HG03520 (cell line): ENCODE measurements at regions not wholly inside any gene's neighbourhood (a gene's known extent, or its start where the extent isn't known, plus 50 kb on each side); places are given as distances from the start of the nearest gene placed in this dataset.

Experiments
- ATAC-seq: cut with Tn5 transposase; IDR thresholded peaks from one replicate; pipeline ENCODE4 v1.9.1; 2021; ENCODE audit warnings: mild to moderate bottlenecking, moderate library complexity; ENCODE audit not compliant: unreplicated experiment

DNA sequence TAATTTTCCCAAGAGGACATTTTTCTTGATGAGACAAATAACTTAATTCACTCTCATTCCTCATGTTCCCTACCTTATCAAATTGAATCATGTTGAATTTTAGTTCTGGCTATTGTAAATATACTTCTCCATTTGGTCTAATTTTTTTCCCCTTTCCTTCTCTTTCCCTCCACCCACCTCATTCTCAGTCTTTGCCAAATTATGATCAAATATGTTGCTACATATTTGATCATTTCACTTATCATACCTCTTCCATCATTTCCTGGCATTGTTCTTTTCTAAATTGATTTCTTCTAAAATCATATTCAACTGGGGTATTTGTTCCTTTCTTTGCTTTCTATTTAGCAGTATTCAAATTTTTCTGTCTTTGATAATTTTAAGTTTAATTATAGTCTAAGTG is 52.3 kb downstream of the HDGFL1 start:
- ATAC-seq = no peak

DNA sequence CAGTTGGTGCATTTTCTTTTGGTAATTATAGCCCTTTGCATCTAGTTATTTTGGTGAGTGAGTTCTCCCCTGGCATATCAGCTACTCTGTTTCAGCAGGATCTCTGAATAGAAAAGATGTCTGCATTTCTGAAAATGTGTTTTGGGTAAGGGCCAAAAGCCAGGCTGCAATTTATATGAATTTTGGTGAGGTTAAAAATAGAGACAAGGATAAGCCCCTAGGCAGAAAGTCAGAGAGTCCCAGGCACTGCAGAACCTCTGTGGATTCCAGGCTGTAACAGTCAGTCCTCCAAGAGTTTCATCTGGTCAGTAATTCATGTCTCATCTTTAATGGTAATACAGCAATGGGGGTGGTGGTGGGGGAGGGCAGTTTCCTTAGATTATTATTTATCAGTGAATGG is 53.0 kb downstream of the HDGFL1 start:
- no peak for ATAC-seq

DNA sequence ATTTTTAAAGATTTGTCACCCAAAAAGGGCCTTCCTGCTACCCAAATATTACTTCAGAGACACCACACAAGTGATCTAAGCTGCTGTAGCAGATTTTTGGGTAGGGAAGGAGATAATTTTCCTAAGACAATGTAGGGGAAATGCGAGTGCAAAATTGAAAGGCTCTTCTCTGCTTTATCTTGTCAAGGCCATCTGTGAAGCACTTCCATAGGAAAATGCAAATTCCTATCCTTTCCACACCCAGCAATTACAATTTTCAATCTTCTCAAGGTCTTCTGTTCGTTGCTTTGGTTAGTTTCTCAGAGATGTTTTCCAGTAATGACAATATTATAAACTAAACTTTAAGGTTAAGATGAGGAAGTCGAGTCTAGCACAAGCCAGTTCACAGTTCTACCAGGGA is 53.4 kb downstream of the HDGFL1 start:
- no peak for ATAC-seq

DNA sequence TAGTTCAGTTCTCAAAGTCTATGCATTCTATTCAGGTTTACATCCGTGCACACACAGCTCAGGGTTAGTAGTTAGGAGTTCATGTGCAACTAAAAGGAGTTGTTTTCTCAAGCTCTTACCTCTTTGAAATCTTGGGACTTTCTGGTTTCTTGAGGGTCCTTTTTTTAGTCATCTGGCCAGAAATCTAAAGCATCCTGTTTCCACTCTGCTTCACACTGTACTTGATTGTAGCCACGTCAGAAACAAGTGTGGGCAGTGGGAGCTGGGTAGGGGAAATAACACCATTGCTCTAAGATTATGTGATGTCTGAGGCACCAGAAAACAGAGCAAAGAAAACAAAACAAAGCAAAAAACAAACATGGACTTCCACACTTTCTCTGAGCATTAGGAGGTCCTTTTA is 58.3 kb downstream of the HDGFL1 start:
- no peak for ATAC-seq

DNA sequence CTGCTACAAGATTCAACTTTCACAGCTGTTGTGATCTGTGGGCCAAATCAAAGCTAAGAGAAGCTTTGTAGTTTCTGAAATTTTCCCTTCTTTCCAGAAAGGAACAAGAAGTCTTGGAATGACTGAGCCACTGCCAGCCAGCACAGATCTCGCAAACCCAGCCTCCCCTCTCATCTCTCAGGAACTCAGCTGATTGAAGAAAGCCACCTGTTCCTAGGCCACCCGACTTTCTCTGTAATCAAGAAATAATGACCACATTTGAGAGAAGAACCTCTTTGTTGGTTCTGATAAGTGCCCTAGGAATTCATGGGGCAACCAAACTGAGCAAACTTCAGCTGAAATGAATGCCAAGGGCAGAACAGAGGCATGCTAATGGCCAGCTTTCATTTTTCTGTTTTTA is 61.7 kb downstream of the HDGFL1 start:
- ATAC-seq = no peak

DNA sequence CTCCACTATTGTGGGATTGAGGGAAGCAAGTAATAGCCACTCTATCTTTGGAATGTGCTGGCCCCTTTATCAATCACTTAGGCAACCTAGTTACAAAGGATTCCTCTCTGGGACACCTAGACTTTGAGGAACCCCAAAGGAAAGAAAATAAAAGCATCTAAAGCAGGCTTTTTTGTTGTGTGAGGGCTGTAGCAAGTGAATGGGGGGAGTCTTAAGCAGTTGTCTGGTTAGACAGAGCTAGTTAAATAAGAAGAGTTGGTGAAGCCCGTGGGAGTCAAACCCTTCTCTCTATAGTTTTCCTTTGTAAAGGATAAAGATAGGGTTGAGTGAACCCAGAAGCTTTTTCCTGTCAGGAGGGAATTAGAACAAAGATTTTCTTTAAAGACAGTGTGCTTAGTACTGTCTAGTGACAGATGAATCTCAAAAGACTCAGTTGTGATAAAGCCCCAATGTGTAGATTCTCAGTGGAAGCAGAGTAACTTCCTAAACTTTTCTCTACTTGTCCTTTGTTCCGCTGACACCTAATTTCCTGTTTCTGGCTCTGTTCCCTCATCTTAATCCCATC is 63.3 kb downstream of the HDGFL1 start:
- ATAC-seq = no peak

DNA sequence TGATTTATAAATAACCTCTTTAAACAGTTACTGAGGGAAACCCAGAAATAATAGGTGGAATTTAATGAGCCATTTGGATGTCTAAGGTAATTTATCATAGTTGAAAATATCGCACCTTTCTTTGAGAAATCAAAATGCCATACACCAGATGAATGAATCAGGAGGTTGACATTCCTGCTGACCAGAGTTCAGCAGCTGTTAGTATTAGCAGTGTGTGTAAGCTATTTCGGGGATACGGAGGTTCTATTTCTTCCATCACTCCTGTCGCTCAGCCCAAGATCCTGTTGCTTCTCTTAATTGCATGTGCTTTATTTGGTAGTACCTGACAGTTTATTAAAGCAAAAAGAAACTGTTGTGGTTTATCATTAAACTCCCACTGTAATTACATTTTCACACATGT is 67.1 kb downstream of the HDGFL1 start:
- no peak for ATAC-seq

DNA sequence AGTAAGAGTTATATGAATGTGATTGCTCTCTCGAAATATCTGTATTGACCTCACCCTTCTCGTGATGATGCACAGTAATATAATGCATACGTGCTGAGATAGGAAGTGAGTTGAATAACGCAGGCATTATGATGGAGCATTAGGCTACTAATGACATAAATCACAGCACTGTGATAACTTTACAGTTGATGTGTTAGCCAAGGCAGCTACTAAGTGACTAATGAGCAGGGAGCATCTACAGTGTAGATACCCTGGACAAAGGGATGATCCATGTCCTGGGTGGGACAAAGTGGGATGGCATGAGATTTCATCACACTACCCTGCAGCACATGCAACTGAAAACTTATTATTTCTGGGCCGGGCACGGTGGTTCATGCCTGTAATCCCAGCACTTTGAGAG is 68.4 kb downstream of the HDGFL1 start:
- no peak for ATAC-seq

DNA sequence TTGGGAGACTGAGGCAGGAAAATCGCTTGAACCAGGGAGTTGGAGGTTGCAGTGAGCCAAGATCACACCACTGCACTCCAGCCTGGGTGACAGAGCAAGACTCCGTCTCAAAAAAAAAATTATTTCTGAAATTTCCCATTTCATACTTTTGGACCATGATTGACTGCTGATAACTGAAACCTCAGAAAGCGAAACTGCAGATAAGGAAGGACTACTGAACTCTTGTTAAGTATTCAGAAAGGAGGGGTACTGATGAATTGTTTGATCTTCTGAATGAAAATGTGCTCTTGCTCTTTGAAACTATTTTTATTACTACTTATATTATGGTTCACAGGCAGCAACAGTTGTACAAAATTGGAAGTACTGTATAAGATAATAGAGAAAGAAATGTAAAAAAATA is 69.0 kb downstream of the HDGFL1 start:
- ATAC-seq = no peak

DNA sequence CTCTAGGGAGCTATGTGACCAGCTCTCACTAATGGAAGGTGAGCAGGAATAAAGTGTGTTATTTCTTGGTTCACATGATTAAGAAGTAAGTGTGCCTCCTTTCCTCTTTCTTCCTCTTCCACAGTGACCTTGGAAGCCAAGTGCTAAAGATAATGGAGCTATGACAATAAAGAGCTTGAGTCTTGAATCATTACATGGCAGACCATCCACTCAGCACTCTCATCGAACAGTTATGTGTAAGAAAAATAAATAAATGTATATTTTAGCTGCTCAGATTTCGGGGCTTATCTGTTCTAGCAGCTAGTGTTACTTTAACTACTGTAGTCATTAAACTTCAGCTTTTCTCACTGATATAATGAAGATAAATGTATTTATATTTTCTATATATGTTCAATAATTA is 72.9 kb downstream of the HDGFL1 start:
- ATAC-seq = no peak

DNA sequence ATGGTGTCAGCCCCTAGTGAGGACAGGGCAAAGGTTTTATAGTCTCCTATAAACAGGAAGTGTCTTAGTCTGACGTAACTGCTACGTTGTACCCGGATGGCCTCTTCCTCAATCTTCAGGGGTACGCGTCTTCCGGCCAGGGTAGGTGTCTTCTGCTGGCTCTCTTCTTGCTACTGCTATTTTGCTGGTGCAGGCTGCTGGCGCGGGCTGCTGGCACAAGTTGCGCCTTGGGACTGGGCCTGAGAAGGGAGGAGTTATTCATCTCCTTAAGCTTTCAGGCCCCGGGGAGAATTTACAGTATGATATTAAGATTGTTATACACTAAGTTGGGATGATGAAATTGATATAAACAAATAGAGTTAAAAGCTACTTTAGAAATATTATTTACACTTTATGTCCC is 74.4 kb downstream of the HDGFL1 start:
- ATAC-seq = no peak

DNA sequence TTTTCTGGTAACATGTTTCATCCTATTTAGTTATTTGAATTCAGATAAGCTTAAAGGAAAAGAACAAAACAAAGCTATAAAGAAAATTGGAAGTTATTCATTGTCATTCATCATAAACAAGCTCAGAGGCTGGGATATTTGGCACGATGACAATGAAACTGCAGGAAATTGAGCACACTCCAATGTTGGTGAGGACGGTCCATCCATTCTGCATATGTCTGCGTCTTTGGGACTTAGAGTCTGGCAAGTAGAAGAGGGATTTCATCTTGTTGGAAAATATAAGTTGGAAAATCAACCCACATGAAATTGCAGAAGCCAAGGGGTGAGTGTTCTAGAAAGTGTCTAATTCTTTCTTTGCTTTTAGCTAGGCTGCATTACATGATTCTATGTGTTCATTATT is 78.4 kb downstream of the HDGFL1 start:
- ATAC-seq = no peak

DNA sequence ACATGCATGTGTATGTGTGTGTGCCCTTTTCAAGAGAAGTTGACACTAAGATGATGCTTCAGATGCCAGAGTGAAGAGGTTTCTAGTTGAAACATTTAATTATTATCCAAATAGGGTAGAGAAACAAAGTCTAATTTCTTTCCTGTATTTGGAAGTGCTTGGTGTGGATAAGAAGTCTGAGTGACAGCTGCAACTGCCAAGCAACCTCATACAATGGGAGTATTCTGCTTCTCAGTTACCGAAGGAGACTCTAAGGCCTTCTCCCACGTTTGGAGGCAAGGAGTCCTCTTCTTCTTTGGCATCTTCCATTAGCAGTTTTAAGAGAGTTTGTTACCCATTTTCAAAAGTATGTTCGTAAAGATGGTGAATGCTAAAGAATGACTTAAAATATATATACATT is 82.4 kb downstream of the HDGFL1 start:
- no peak for ATAC-seq

DNA sequence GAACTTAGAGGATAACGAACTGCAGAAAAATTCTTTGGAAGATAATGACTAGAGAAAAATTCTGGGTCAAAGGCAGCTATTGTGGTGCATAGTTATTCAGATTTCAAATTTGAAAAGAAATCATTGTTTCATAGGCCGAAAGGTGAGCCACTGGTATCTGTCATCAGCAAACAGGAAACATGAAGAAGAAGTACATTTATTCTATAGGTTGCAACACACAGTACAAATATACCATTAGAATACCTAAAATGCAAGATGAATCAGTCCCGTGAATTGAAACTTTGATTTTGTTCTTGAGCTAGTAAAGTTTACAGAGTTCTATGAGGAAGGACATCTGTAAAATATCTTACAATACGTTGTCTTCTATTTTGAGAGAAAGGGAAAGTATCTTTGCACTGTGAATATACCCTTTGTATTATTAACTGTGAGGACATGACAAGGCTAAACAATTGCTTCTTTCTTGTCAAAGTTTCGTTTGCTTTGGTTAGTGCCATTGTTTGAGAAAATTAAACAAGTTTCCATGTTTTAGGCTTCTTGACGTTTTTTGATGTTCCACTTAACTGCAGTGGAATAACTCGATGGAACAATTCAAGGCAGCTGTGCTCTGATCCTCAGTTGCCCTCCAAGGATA is 84.7 kb downstream of the HDGFL1 start:
- no peak for ATAC-seq

DNA sequence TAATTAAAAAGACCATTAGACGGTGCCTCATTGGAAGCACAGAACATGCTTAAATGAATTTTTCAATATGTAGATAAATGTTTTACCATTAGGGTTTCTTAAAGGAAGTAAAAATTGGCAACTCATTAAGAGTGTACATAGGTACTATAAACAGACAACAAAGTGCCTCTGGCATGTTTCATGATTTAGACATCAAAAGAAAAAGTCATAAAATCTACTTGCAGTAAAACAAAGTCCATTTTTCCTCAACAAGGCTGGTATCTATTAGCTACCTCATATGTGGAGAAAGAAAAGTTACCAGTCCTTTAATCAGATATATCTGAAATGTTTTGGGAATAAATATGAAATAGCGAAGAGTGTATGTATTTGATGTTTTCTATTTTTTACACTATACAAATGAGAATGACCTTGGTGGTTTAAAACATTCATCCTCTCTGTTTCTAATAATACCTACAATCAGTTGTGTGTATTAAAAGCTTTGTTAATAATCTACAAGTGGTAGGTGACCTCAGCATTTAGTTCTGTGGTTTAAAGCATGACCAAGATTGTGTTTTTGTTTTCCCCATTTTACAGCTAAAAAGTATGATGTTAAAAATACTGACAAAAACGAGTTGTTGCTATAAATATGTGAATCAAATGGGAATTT is 87.5 kb downstream of the HDGFL1 start:
- peak; percentile 63 for ATAC-seq

DNA sequence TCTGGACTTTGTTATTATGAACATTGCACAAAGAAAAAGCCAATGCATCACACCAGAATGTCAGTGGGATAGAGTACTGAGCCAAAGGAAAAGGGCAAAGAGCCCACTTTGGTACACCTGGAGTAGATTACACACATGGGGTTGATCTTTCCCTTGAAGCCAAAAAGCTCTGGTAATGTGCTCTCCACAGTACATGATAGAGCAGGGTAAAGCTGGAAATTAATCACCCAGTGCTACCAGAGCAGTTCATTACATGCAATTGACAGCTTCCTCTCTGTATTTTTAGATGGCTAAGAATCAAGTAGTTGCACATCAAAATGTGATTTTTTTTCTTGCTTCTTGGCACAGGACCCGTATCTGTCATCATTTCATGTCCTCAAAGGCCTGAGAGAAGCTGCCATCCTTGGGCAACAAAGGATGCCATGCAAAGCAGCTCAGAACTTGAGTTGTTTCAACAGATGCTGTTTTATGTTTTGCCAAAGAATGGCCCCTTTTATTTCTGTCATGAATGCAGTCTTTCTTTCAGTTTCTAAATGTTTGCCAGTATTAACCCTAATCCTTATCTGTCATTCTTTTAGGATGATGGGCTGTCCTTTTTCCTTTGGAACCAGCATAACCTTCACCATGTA is 88.1 kb downstream of the HDGFL1 start:
- no peak for ATAC-seq

DNA sequence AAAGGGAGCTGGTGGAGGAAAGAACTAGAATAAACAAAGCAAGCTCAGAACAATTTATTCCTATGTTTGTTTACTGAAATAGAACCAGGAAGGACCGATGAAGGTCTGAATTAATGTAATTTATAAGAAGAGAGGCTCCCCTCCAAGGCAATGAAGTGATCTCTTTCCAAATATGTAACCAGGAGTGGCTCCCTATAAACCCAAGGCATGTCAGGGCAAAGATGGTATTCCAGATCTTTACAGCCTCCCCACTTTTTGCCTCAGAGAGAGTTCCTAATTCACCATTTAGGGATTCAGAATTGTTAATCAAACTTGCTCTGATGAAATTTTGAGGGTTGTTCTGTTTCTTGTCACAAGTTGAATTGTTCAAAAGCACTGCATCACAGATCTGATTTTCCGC is 88.8 kb downstream of the HDGFL1 start:
- no peak for ATAC-seq

DNA sequence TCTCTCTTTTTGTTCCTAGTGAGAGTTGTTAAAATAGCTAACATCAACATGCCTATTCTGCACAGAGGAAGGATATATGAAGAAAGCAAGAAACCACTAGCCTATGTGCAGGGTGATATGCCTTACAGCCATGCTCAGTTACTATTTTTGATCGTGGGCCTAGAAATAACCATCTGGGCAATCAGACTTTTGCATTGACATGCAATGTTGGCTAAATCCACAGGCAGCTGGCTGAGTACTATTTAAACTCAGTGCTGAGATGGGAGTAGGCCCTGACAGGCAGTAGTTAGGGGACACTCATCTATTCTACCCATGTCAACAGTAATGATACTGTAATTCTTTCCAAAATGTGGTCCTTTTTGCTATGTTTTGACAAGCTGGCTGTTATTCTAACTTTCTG is 89.6 kb downstream of the HDGFL1 start:
- no peak for ATAC-seq

DNA sequence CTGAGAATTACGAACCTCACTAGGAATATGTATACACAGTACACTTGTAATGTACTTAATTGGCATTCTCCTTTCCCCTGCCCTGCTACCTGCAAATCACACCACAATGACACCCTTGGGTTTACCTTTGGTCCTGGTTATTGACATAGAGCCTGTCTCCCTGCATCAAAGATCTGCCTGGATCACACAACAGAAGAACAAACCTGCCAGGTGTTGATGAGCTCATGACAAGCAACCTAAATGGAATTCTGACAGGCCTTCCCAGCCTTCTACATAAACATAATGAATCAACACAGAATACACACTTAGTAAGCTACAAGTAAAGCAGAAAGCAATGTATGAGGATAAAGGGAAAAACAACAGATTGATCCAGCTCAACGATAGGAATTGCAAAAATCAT is 95.6 kb downstream of the HDGFL1 start:
- ATAC-seq = no peak

DNA sequence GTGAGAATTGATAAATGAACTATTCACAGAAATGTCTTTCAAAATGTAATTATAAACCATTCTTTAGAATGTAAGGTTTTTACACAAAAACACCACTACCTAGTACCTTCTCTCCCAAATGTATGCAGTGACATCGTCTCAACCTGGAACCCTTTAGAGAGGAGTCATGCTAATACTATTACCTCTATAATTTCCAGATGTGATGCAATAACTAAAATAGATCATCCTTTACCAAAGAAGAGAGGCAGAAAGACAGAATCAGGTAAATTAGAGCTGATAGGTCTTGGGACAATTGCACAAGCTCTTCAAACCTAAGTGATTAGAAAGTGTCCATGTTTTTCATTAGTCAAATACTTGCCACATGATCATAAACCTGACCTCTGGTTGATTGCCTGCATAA is 96.7 kb downstream of the HDGFL1 start:
- ATAC-seq = no peak

DNA sequence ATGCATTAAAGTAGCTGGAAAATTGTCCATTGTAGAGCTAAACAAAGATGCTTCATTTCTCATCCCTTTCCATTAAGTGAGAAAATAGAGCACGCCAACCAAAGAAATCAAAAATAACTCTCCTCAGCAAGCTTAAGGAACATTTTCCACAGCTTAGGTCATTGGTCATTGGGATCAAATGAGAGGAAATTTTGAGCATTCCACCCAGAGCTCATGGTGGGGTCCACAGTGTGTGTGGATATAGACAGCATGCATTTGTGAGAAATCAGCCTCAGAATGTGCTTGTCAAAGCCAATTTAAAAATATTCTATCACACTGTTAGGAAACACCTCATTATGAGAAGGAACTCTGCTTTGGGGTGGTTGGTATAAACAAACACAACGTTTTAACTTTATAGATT is 97.2 kb downstream of the HDGFL1 start:
- no peak for ATAC-seq

DNA sequence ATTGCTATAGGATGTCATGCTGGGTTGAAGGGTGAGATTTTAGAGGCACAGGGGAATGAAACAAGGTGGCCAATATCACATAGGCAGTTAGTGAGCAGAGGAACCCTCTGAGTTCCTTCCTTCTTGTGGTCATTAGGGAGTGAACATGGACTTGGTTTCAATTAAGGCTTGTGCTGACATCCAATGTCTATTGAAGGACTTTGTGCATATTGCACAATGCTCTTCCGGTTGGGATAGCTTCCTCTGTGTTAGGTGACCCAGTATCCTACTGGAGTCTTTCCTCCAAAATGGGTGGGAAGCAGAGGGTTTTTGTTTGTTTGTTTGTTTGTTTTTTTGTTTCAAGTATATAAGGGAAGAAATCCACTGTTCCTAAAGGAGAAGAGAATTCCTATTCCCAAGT is 98.5 kb downstream of the HDGFL1 start:
- ATAC-seq = no peak
